Choroid plexus epithelial cell (primary cell): ENCODE measurements at regions not wholly inside any gene's neighbourhood (a gene's known extent, or its start where the extent isn't known, plus 50 kb on each side); places are given as distances from the start of the nearest gene placed in this dataset.

Source experiments
- DNase-seq: peaks from one replicate; pipeline ENCODE4 v3.0.0-alpha.2; 2010; ENCODE audit warnings: low read depth
- H3K4me3 ChIP-seq: 2 replicates; pipeline ENCODE4 v1.5.1; 2011; ENCODE audit warnings: low read depth, mild to moderate bottlenecking, control low read depth, low read length, moderate library complexity
- CTCF ChIP-seq: conservative IDR thresholded peaks from 2 replicates; pipeline ENCODE4 v1.5.1; 2011; ENCODE audit warnings: low read depth, mild to moderate bottlenecking, control low read depth, inconsistent platforms, low read length, moderate library complexity

DNA sequence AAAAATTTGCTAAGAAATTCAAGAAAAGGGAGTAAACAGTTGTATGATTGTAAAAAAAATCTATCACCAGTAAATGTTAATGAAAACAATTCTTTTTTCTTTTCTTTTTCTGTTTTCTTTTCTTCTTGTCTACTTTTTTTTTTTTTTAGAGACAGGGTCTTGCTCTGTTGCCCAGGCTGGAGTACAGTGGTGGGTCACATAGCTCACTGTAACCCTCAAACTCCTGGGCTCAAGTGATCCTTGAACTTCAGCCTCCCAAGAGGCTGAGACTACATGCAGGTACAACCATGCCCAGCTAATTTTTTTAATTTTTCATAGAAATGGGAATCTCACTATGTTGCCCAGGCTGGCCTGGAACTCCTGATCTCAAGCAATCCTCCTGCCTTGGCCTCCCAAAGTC, 57.2 kb upstream of the SIAH1 start:
- TF ChIP-seq CTCF, result no peak
- DNase-seq, result no peak
- no peak overlapping the region for H3K4me3 ChIP-seq

DNA sequence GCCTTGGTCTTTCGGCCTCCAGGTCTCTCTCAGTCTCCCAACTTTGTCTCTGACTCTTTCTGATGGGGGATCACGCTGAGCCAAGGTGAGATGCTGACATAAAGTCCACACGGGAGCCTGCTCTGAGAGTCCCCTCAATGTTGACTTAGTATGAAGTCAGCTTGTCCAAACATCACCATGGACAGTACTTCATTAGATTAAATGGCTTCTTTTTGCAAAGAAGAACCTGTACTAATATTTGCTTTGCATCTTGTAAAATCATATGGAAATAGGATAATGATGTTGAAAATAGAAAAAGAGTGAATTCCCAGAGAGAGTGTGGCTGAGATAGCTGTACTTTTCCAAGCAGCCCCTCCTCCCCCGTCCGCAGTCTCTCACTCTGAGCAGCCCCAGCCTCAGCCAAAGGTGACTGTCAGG, 56.7 kb upstream of the SIAH1 start:
- no peak for TF ChIP-seq CTCF
- DNase-seq, result no peak
- H3K4me3 ChIP-seq, result no peak overlapping the region

- no peak for TF ChIP-seq CTCF
- H3K4me3 ChIP-seq, result no peak overlapping the region
- no peak for DNase-seq
Measured at GRCh38 chr16:48441106-48441505, 55.9 kb upstream of the SIAH1 start.

- DNase-seq, result no peak
- no peak overlapping the region for H3K4me3 ChIP-seq
- no peak for TF ChIP-seq CTCF
Measured at GRCh38 chr16:48438414-48438813, 53.2 kb upstream of the SIAH1 start.

DNA sequence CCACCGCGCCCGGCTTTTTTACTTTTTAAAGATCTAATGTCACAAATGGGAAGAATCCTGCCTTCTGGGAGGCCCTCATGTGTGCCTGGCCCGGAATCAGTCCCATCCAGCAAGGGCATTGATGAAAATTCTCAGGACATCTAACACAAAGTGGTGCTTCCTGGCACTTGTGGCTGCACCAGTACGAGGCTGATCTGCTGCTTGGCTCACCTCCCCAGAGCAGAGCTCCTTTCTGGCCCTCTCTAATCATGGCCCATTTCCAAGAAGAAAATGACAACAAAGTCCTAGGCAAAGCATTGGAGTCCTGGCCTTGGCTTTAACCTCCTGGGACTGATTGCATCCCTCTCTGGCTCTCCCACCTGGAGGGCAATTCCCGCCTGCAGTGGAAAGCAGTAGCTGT, 50.7 kb upstream of the SIAH1 start:
- DNase-seq, result no peak
- no peak overlapping the region for H3K4me3 ChIP-seq
- TF ChIP-seq CTCF, result no peak

GRCh38 chr16:48435318-48435680, 50.1 kb upstream of the SIAH1 start:
- no peak for TF ChIP-seq CTCF
- H3K4me3 ChIP-seq, result no peak overlapping the region
- no peak for DNase-seq
